ENCODE measurements at regions not wholly inside any gene's neighbourhood (a gene's known extent, or its start where the extent isn't known, plus 50 kb on each side); places are given as distances from the start of the nearest gene placed in this dataset.
A peak's percentile ranks its signal among the peaks of the same experiment; 100 is the strongest.

GRCh38 chr20:17859002-17859615, 109.5 kb downstream of the SNX5 start:
- DNase-seq (ENCODE audit: low spot score): peak; percentile 67
- TF ChIP-seq CTCF (IDR thresholded peaks at IDR 0.05; ENCODE audit: borderline replicate concordance, control extremely low read depth, extremely low read depth, insufficient read depth, missing control alignments): no peak
- in situ Hi-C loops (cut with MboI; ENCODE audit: low sequenced_read_pairs, unreplicated experiment): no loop called here

GRCh38 chr20:17858450-17859001, 110.1 kb downstream of the SNX5 start:
- no peak for DNase-seq (ENCODE audit: low spot score)
- in situ Hi-C loops (cut with MboI; ENCODE audit: low sequenced_read_pairs, unreplicated experiment): no loop called here
- TF ChIP-seq CTCF (IDR thresholded peaks at IDR 0.05; ENCODE audit: borderline replicate concordance, control extremely low read depth, extremely low read depth, insufficient read depth, missing control alignments): no peak

- no peak for DNase-seq (ENCODE audit: low spot score)
- in situ Hi-C loops (cut with MboI; ENCODE audit: low sequenced_read_pairs, unreplicated experiment): no loop called here
- no peak for TF ChIP-seq CTCF (IDR thresholded peaks at IDR 0.05; ENCODE audit: borderline replicate concordance, control extremely low read depth, extremely low read depth, insufficient read depth, missing control alignments)
Measured at GRCh38 chr20:17857639-17858449, 110.8 kb downstream of the SNX5 start.

GRCh38 chr20:17856837-17857605, 111.6 kb downstream of the SNX5 start:
- no peak for DNase-seq (ENCODE audit: low spot score)
- TF ChIP-seq CTCF (IDR thresholded peaks at IDR 0.05; ENCODE audit: borderline replicate concordance, control extremely low read depth, extremely low read depth, insufficient read depth, missing control alignments): no peak
- in situ Hi-C loops (cut with MboI; ENCODE audit: low sequenced_read_pairs, unreplicated experiment): no loop called here

- in situ Hi-C loops (cut with MboI; ENCODE audit: low sequenced_read_pairs, unreplicated experiment): no loop called here
- no peak for TF ChIP-seq CTCF (IDR thresholded peaks at IDR 0.05; ENCODE audit: borderline replicate concordance, control extremely low read depth, extremely low read depth, insufficient read depth, missing control alignments)
- DNase-seq (ENCODE audit: low spot score): peak; percentile 72
Measured at GRCh38 chr20:17856024-17856564, 112.5 kb downstream of the SNX5 start.

- in situ Hi-C loops (cut with MboI; ENCODE audit: low sequenced_read_pairs, unreplicated experiment): no loop called here
- no peak for DNase-seq (ENCODE audit: low spot score)
- no peak for TF ChIP-seq CTCF (IDR thresholded peaks at IDR 0.05; ENCODE audit: borderline replicate concordance, control extremely low read depth, extremely low read depth, insufficient read depth, missing control alignments)
Measured at GRCh38 chr20:17854307-17854903, 114.2 kb downstream of the SNX5 start.
